GM21447 (cell line): ENCODE measurements at regions not wholly inside any gene's neighbourhood (a gene's known extent, or its start where the extent isn't known, plus 50 kb on each side); places are given as distances from the start of the nearest gene placed in this dataset.

Experiments
- ATAC-seq: cut with Tn5 transposase; IDR thresholded peaks from one replicate; pipeline ENCODE4 v1.9.1; 2021; ENCODE audit not compliant: unreplicated experiment

- ATAC-seq, result no peak
Observed at GRCh38 chr4:28117084-28117682, 1256.5 kb downstream of the STIM2 start.

GRCh38 chr4:28146191-28146590, 1285.5 kb downstream of the STIM2 start:
- ATAC-seq, result no peak

- no peak for ATAC-seq
Observed at GRCh38 chr4:28148221-28148620, 1287.6 kb downstream of the STIM2 start.

DNA sequence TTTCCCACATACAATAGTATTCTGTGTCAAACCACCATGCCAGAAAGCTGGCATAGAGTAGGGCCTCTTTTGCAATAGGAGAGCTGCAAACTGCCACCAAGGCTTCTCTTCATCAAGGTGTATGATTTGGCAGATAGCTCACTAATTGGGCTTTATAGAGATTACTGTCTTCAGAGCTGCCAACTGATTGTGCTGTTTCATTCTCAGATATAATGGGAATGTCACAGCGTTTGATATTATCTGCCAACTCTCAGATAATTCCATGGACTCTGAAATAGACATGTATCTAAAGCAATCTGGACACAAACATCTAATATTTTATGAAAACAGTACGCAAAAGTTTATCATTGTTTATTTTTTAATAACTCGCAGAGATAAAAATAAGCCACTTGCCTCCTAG, 1289.1 kb downstream of the STIM2 start:
- no peak for ATAC-seq

DNA sequence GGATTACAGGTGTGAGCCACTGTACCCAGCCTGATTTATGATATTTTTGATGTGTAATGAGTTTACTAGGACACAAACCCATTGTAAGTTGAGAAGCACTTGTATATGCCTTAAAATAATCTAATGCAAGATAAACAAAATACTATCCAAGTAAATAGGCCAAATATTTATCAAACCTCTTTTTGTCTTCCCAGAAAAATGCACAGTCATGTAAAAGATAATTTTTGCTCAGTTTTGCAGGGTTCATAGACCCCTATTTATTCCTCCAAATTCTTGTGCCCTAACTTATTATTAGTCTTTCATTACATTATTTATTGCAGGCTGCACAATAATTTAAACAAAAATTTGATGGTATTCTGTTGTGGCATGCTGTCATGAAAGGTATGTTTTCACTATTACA, 1290.7 kb downstream of the STIM2 start:
- ATAC-seq, result no peak

- no peak for ATAC-seq
Observed at GRCh38 chr4:28167411-28167810, 1306.8 kb downstream of the STIM2 start.

- ATAC-seq, result no peak
Observed at GRCh38 chr4:28176942-28177341, 1316.3 kb downstream of the STIM2 start.

DNA sequence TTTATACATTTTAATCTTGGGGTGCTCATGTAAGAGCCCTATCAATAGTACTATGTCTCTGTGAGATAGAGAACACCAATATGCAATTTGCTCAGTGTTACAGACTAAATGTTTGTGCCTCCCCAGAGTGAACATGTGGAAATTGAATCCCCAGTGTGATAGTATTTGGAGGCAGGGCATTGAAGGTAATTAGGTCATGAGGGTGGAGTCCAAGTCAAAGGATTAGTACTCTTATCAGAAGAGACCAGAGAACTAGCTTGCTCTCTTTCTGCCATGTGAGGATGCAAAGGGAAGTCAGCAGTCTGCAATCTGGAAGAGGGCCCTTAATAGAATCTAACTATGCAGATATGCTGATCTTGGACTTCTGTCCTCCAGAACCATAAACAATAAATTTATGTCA, 1317.0 kb downstream of the STIM2 start:
- ATAC-seq, result no peak

DNA sequence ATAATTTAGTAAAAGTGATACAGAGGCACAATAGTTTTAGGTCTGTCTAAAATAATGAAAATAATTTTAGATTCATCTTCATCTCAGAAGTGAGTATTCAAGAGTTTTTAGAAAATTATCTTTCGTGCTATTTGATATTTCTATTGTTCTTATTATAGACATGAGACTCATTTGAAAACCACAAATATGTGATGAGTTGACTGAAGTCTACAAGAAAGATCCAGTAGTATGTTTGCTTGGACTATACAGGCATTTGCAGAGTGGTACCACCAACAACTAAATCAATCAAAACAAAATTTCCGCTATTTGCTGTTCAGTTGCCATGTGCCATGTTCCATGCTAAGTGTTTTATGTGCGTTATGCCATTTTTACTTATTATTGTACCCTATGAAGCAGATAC, 1318.5 kb downstream of the STIM2 start:
- no peak for ATAC-seq

- ATAC-seq, result no peak
Observed at GRCh38 chr4:28209371-28209924, 1348.8 kb downstream of the STIM2 start.

- ATAC-seq, result no peak
Observed at GRCh38 chr4:28211676-28212470, 1351.2 kb downstream of the STIM2 start.

DNA sequence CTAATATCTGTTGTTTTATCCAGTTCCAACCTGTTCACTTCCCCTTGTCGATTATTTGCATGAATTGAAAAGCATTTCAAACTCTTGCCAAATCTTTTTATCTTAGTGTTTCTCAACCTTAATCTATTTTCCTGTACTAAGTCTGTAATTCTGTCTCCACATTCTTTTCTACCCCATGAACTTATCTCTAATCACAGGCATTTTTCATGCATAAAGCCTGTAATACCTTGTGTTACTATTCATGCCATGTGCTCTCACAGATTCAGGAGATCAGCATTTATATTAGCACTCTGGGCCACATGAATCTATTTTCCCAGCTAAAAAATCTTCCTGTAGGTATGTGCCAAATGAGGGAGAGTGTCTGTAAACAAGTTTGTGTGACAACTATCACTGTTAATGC, 1360.9 kb downstream of the STIM2 start:
- no peak for ATAC-seq

GRCh38 chr4:28225050-28225449, 1364.4 kb downstream of the STIM2 start:
- no peak for ATAC-seq

GRCh38 chr4:28225689-28226353, 1365.2 kb downstream of the STIM2 start:
- ATAC-seq, result no peak

DNA sequence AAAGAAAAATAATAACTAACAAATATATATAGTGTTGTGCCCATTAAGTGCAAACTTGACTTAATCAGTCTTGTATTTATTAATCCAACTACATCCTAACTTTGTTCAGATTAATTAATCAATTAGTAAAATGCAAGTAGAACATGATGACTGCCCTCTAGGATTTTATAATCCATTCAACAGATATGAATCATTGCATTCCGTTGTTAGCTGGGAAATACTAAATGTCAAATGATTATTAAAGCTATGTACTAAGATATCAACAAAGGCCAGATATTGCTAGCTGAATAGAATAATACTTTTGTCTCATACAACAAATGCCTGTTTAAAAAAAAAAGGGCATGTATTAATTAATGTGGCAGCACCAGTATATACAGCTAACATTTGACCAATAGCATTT, 1366.3 kb downstream of the STIM2 start:
- ATAC-seq, result no peak

- ATAC-seq, result no peak
Observed at GRCh38 chr4:28227764-28228163, 1367.1 kb downstream of the STIM2 start.

- no peak for ATAC-seq
Observed at GRCh38 chr4:28228561-28229491, 1368.2 kb downstream of the STIM2 start.

GRCh38 chr4:28232376-28232775, 1371.7 kb downstream of the STIM2 start:
- ATAC-seq, result no peak

DNA sequence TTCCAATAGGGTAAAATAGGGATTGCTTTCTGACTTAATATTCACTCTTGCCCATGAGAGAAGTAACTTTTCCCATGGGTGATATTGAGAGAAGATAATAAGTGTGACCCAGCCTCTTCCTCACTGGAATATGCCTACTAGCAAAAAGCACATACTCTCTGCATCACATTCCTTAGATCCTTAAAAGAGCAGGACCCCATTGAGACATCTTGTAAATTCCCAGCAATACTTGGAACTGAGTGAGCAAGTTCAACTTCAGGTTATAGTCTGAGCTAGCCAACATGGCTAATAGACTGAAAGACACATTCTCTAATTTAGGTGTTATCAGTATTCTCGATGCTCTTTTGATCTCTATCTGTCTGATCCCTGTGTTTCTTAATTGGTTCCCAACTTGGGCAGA, 1372.3 kb downstream of the STIM2 start:
- ATAC-seq, result no peak

DNA sequence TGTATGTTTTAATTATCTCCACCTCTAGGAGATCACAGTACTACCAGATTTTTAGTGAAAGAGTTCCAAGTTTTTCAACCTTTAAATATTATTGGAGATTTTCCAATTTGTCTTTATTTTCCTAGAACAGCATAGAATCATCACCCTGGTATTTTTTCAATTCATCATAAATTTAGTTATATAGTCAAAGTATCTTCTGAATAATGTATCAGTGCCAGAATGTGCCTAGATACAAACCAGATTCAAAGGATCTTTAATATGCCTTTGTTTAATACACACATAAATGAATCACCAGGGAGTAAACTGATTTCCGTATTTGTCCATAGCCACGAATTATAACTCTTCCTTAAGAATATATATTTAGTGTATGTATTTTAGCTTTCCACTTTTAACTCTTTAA, 1373.1 kb downstream of the STIM2 start:
- no peak for ATAC-seq

DNA sequence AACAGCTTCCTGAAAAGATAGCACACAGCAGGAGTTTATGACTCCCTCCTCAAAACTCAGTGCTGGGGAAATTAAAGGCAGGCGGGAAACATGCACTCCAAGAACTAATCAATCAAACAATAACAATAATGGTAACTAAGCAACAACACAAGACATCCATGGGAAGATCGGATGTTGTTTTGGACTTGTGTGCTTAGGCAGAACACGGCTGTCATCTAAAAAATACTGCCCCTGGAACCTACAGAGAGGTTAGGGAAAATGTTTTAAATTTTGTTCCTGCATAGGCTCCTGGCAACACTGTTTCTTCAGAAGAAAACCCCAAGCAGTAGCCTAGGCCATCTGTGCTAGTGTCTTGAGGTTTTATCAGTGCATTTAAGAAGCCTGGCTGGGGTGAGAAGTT, 1378.2 kb downstream of the STIM2 start:
- no peak for ATAC-seq
